Renal cortical epithelial cell (primary cell): ENCODE measurements at regions not wholly inside any gene's neighbourhood (a gene's known extent, or its start where the extent isn't known, plus 50 kb on each side); places are given as distances from the start of the nearest gene placed in this dataset.

Experiments used
- DNase-seq: peaks from one replicate; pipeline ENCODE4 v3.0.0-alpha.2; 2011; ENCODE audit warnings: low read depth

DNA sequence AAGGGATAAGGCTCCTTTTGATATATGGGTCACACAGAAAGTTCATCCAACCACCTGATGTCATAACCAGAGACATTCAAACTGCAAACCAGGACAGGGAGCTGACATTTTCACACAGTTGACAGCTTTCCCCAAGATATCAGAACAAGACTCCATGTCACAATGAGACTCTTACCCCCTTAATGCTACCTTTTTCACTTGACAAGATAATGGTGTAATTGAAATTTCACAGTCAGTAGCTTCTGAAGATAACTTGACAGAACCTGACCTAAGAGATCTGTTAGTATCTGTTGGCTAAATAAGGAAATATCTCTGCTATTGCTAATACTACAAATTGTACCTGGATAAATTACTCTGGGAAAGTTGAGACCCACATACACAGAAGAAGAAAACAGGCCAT lies 187.3 kb downstream of the C12orf50 start:
- DNase-seq: no peak

DNA sequence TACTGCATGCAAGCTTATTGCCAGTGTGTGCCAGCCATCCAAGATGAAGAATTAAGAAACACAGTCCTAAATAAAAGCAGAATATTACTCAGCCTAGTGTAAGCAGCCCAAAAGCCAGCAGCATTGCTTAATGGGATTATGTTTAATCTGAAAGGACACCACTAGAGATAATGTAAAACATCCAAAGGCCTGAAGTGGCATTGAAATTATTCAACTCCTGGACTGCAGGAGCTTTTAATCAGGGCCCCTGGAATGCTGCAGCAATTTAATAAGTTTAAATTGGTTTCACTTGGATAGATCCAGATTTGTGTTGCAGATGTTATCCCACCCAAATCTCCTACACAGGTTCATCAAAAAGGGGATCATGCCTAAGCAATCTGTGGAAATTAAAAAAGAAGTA lies 193.0 kb downstream of the C12orf50 start:
- DNase-seq: no peak

DNA sequence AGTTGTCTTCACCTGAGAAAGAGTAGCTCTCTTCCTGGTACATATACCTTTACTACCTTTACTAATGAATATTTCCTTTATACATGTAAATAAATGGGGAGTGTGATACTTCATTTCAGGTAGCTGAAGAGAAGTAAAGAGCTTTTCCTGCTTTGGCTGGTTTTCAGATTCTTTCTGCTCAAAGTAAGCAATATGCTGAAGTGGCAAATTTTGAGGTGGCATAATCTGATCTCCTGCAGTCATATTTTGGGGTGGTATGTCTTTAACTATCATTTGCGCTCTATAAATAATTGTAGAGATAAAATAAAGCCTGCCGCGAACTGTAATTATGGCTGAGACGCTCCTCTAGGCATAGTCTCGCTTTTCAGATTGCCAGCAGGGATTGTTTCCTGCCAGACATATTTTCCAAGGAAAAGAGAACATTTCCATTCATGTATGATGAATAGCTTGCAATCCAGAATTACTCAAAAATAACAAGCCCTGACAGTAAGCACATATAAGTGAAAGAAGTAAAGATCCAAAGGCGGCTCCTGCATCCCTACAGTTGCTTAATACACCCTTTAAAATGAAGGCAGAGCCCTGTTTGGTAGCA lies 200.7 kb downstream of the C12orf50 start:
- DNase-seq: no peak

DNA sequence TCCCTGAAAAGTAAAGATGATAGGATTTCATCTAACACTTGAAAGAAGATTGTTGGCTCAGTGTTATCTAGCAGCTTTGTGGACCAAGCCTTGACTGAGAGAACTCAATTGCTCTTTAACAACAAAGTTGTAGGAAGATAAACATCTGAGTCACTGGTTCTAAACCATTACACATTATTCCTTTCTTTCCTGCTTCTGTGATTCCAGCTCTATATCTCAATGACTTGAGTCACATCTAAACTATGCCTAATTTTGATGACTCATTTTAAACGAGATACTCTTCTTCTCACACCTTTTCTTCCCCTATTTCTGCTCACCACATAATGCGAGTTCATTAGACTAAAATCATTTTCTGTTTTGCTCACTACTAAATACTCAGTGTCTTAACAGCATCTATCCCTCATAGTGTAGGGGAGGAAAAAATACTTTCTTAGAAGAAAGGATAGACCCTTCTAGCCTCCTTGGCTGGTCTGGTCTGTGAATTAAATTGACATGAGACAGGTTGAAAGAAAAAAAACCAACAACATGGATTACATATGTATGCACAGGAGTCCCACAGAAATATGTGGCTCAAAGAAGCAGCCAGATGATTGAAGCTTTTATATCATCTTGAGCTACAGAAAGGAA lies 201.4 kb downstream of the C12orf50 start:
- peak; percentile 99 for DNase-seq

DNA sequence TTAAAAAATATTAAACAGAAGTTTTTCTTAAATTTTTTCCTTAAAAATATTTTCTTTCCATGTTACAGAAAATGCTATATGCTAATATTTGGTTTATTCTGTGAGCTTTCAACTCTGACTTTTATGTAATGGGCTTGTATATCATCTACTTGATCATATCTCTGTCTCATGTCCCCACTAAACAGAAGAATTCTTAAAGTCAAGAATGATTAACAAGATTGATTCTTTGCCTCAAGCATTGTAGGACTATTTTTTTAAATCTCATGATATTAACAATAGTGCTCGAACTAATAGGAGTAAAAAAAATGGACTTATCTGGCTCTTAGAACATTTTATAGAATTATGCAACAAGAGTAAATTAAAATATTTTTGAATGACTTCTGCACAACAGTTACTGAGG lies 206.3 kb downstream of the C12orf50 start:
- DNase-seq: no peak

DNA sequence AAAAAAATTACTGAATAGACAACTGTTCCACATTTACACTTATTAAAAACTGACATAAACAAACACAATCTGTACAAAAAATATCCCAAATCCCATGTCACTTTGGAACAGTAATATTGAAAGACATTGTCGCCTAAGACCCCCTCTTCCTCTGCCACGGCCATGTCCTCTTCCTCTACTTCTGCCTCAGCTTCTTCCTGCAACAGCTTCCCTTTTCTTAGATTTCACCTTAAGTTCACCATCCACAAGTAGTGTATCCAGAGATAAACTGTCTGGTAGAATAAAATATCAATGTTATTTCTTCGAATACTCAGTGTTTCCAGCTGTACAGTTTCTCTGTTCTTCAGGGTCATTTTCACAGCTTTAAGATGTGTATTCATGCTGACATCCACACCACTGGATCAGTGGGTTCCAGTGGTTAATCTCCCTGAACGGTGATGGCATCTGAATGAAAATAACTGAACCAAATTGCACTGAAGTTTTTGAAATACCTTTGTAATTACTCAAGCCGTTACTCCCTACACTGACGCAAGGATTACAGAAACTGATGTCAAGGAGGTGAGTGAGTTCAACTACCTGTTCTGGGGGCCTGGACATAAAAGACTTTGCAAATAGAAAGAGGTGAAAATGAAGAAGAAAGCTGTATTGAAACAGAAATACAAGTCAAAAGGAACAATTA lies 208.5 kb downstream of the C12orf50 start:
- peak; percentile 97 for DNase-seq

DNA sequence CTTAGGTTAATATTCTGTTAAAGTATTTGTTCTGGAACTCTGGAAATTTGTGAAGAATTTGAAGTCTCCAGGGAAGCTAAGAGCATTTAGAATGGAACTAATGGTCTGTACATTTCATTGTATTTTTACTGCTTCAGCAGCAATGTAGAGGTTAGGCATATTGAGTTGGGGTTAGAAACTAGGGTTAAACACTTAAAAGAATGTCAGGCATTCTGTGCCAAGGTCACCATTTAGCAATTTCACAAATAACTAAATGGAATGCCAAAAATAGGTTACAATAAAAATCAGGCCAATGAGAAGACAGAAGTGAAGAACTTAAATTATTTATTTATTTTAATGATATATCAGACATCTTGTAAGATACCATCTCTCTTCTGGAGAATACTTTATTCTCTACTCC lies 210.8 kb downstream of the C12orf50 start:
- DNase-seq: peak; percentile 61

DNA sequence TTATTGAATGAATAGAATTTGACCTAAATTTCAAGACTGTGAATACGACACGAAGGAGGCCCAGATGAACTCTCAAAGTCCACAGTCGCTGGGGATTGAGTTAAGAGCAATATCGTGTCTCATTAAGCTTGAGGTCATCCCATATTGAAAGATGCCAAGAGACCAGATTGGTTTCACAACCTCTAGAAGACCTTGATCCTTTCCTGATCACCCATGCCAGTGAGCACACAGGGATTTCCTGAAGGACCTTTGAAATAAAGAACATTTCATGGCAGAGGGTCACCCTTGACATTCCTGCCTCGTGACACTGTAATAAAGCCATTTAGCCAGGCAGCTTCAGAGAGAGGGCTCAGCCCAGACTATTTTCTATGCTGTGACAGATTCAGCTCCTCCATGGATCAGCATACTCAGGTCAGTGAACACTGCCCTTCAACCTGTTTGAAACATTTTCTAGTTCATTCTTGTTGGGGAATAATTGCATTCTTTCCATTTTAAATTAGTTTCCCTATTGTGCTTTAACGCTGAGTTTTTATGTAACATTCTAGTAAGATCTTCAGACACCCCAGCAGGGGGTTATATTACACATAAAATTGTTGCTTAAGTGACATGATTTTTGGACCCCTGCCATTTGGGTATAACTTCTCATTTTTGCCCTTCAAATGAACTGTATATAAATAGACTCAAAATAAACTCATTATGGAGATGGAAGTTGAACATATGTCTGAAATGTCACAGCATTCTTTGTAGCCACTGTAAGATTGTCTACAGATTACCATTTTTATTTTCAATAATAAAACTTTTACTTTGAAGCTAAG lies 213.2 kb downstream of the C12orf50 start:
- DNase-seq: peak; percentile 66

DNA sequence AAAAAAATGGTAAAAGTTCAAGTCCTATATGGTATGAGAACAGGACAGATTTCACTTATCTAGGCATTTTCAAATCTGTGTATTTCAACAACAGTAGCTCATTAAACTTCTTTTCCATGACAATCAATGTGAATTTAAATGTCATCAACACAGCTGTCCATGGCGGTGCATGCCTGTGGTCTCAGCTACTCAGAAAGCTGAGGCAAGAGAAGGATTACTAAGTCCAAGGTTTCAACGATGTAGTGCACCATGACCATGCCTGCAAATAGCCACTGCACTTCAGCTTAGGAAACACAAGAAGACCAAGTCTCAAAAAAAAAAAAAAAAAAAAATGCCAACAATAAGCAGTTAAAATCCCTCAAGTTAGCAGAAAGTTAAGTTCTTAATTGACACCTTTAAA lies 214.6 kb downstream of the C12orf50 start:
- DNase-seq: no peak

DNA sequence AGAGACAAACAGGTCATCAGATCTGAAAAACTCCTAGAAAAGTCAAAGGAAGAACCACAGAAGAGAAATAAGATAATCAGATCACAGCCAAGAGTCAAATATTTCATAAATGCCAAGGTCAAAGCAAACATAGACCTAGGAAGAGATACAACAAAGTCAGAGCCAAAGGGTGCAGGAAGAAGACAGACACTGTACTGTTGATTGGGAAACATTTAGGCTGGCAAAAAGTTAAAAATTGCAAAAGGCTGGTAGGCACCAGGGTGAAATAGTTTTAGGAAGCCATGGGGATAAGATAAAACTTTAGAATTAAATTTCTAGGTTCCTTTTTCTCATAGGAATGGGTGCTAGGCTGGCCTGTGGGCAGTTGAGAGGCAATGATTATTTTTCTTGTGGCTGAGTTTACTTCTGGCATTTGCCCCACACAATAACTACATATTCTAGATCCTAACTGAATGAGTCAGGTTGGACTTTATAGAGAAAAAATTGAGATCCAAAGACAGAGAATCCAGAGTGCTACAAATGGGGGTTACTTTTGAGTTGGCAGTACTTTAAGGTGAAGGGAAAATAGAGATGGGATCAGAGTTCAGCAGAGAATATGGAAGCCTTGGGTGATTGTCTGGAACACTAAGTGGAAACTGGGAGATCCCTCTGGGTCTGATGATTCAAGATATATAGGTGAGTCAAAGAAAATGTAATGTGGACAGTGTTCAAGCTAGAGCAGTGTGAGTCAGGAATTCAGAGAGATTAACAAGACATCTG lies 215.5 kb downstream of the C12orf50 start:
- DNase-seq: peak; percentile 91

DNA sequence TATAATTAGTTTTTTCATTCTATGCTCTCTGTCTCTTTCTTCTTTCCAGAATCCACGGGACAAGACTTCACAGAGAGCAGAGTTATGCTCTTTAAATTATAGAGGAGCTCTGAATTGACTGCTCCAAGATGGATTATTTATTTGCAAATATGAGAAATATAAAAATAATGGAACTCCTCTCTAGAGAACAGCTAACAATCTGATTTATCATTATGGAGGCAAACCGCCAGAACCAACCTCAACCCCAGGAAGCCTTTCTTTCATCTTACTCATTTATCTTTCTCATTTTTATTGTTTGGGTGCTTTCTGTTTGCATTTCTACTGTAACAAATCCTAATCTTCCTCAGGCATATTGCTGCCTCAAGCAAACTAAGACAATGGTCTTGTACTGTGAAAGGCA lies 216.5 kb downstream of the C12orf50 start:
- no peak for DNase-seq

DNA sequence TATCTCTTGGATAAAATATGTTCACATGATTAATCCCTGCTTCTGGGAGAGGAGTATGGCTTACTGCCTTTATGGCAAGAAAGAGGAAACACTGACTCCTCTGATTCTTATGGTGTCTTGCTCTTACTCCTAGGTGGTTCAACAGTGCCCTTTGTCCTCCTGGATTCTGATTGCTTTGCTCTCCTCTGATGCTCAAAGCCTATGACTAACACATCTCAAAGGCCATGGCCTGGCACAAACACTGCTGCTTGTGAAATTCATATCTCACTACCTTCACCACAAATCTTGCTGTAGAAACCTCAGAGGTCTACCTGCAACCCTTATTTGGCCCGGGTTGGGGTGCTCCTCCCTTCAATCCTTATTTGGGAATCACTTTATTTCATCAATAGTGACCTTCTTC lies 217.2 kb downstream of the C12orf50 start:
- peak; percentile 92 for DNase-seq

DNA sequence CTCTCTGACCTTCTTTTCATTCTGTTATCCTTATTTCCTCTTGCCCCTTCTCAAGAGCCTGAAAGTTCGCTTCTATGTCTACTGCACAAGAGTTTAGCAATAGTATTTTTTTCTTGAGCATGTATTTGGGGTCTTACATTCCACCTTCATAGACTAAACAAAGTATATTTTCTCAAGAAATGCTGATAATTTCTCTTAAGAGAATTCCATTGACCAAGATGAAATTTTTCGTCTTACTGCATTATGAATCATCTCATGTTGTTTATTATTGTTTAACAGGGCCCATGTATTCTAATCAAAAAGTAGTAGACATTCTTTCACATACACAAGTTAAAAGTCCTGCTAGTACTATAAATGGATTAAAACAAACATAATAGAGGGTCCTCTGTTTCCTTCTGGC lies 219.3 kb downstream of the C12orf50 start:
- DNase-seq: no peak

DNA sequence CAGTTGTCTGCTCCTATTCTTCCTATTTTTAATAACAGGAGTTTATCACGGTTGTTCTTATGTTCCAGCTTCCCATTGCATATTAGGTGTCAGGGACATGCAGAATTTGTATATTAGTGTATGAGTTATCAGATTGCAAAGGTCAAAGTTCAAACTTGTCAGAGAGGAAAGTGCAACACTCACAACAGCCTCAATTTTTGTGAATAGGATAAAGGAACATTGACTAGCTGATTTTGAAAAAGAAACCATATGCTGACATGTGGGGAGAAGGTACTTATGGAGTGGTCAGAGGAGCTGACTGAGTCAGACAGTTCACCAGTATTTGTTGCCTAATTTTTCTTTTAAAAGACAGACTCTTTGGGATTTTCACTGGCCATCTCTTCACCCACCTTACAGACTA lies 222.1 kb downstream of the C12orf50 start:
- DNase-seq: no peak

DNA sequence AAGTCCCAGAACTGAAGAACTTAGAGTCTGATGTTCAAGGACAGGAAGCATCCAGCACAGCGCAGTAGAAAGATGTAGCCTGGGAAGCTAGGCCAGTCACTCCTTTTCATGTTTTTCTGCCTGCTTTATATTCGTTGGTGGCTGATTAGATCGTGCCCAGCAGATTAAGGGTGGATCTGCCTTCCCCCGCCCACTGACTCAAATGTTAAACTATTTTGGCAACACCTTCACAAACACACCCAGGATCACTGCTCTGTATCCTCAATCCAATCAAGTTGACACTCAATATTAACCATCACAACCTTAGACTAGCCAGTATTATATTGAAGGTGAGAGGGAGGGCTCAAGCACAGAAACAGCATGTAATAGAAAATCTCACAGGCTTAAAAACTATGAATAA lies 222.9 kb downstream of the C12orf50 start:
- DNase-seq: no peak

DNA sequence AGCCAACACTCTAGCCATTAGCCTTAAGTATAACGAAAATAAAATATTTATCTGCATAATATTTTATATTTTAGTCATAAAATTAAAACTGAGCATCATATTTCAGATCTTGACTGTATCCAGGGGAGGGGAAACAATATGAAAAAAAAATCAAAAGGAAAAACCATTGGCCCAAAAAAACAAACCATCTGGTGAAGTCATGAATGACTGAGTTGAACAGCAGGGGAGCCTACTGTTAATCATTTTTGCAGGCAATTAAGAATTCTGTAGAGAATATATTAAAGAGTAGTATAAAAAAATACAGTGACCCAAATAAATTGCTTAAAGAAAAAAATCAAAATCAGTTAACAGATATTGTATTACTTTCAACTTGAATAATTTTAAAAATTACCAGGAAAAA lies 224.8 kb downstream of the C12orf50 start:
- no peak for DNase-seq

DNA sequence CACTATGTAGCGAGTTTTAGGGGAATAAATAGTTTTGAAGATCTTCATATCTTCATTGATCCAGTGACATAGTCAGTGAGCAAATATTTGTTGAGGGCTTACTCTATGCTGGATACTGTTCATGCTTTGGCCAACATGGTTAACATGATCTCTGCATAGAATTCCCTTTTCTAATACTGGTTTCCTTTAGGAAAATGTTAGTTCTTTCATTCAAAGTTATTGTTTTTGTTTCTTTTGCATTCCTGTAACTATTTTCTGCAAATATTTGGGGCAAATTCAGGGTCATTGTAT lies 226.5 kb downstream of the C12orf50 start:
- DNase-seq: no peak

DNA sequence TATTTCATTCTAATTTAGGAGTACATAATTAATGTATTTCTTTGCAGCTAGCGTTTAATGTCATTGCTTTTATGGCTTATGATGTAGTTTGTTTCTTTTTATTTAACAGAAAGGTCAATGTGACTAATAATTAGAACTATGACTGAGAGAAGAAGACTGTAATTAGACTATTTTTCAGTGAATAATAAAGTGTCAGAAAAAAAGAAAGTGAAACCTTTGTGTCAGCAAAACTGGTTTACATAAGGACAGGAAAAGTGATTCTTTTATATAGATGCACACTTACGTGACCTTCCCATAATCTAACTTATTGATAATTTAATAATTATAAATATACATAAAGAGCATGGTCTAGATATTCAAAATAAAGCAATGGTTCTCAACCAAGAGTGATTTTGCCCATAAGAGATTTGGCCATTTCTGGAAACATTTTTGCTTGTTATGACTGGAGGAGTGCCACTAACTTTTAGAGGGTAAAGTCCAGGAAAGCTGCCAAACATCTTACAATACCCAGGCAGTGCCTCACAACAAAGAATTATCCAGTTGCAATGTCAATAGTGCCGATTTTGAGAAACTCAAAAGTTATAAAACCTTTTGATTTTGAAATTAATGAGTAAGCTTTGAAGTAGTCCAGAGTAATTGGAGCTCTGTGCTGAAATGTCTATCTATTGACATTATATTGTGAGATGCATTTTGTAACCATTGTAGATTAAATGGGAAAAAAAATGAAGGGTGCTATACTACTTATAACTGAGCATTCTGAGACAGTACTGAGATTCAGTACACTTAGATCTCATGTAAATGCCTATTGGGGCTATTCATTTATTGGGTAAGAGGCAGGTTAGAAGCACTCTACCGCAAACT lies 227.1 kb downstream of the C12orf50 start:
- DNase-seq: peak; percentile 65

DNA sequence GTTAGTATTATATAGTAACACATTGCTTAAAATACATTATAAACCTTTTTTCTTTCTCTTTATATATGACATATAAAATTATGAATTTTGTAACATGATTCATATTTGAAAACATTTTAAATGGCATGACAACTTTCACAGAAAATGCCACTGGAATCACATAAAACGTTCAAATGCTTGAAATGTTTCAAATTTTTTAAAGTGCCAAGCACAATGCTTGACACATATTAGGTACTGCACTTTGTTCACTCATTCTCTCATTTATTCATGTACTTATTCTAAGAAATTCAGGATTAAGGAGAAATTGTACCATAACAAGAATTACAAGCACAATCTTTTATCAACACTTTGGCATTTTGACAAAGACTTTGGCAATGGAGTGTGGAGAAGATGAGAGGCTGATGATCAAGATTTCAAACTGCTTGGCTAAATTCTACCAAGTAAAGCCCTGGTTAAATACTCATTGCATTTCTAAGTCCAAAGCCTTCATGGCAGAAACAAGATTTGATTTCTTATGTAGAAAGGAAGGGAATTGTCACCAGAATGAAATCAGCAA lies 232.2 kb downstream of the C12orf50 start:
- no peak for DNase-seq

DNA sequence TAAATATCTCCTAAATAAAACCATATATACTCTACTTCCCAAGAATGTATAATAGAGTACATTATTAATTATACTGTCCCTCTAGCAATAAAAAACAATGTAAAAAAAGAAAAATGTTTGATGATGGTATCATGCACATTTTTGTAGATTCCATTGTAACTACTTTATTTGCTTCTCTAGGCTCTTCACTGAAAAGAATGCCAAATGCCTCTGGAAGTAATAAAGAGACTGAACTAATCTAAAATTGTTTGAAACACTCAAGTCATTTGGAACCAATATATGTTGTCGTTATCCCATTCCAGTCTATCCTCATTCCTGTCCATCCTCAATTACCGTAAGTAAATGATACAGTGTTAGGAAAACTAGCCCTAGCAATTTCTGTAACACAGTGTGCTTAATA lies 233.6 kb downstream of the C12orf50 start:
- no peak for DNase-seq

DNA sequence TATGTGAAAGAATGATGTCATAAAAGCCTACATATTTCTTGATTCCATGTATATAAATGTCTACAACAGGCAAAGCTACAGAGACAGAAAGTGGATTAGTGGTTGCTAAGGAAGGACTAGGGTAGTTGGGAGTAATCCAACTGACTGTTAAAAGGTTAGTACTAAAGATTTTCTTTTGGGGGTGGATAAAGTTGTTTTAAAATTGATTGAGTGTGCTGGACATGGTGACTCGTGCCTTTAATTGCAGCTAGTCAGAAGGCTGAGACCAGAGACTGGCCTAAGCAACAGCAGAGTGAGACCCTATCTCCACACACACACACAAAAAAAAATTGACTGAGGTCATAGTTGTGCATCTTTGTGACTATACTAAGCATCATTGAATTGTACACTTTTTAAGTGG lies 234.3 kb downstream of the C12orf50 start:
- DNase-seq: peak; percentile 44
